ENCODE measurements at regions not wholly inside any gene's neighbourhood (a gene's known extent, or its start where the extent isn't known, plus 50 kb on each side); places are given as distances from the start of the nearest gene placed in this dataset.

DNA sequence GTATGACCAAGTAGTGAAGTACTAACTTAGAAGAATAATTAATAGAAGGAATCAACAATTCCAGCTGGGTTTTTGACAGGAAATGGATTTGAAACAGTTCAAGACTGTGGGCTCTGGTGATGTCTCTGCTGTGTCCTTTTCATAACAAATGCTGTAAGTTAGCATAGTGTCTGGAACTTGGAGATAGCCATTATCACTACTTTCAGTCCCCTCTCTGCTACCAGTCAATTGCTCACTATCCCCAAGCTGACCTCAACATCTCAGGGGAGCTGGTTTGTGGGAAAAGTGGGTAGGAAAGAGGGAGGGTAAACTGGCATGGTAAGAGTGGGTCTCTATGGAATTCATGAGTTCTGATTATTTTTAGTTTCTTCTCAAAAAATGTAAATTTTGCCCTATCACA lies 231.4 kb upstream of the MID1 start:
- H3K4me1 Mint-ChIP-seq, result no peaks in the 10 kb centered on the region
- no peak overlapping the region for H3K4me3 Mint-ChIP-seq
- H3K36me3 Mint-ChIP-seq, result no peaks in the 10 kb centered on the region
- no peak overlapping the region for H3K27ac Mint-ChIP-seq
- peaks cover 0 to 9% (median 2%) of the 10 kb centered on the region in 3 donors for H3K27me3 Mint-ChIP-seq (ENCODE audit: low read depth in 3 of 3)
- H3K9me3 Mint-ChIP-seq, result peaks cover 0 to 6% (median 2%) of the 10 kb centered on the region in 6 donors
- DNase-seq, result no peak

DNA sequence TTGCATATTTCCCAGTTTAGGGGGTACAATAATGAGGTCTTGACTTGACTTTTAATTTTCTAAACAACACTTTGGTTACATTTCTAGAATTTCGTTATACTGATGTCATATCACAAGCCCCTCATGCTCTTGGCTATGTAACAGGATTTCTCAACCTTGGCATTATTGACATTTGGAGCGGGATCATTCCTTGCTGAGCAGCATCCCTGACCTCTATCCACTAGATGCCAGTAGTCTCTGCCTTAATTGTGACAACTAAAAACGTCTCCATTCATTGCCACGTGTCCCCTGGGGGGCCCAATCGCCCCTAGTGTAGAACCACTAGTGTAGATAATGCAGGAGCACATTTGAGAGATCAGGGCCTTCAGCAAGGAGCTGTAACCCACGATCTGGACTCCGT lies 234.2 kb upstream of the MID1 start:
- Mint-ChIP-seq H3K4me3 (no peak overlapping the region), H3K36me3 (no peaks in the 10 kb centered on the region), H3K27me3 (ENCODE audit: low read depth in 3 of 3) (peaks cover 0 to 6% (median 4%) of the 10 kb centered on the region in 3 donors), H3K4me1 (no peaks in the 10 kb centered on the region), H3K27ac (no peak overlapping the region), H3K9me3 (peaks cover 0 to 8% (median 2%) of the 10 kb centered on the region in 6 donors)
- no peak for DNase-seq

DNA sequence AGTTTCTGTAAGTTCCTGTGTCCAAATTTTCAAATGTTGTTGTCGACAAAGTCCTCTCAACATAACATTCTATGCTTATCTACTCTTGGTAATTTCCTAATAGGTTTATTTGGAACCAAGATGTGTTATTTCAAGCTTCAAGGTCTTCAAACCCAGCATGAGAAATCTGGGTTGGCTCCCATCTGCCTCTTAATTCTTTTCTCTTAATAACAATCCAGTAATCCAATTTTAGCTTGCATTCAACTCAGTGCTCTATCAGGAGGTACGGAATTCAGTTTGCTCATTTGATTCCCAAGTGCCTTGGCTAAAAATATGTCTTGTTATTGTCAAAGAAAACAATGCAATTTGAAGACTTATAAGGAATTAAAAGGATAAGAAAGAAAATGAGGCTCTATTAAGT lies 235.5 kb upstream of the MID1 start:
- Mint-ChIP-seq H3K9me3 (peaks cover 0 to 6% (median 2%) of the 10 kb centered on the region in 6 donors), H3K27me3 (ENCODE audit: low read depth in 3 of 3) (peaks cover 0 to 4% (median 0%) of the 10 kb centered on the region in 3 donors), H3K36me3 (no peaks in the 10 kb centered on the region), H3K4me1 (no peaks in the 10 kb centered on the region), H3K4me3 (no peak overlapping the region), H3K27ac (no peak overlapping the region)
- no peak for DNase-seq

DNA sequence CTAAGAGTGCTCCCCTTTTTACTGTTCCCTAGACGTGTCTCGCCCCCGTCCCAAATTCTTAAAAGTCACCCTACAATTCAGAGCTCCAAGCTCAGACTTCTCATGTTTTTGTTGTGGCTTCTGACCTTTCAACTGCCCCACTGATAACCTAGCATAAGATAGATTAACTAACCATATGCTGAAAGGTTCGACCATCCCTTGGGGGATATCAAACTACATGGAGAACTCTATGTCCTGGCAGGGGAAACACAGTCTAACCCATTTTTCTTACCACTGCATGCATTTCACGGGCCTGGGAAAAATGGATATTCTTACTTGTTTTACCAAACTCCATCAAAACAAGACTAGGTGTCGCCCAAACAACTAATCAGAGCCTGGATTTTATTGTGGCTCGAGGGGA lies 236.4 kb upstream of the MID1 start:
- no peak for DNase-seq
- Mint-ChIP-seq H3K4me1 (no peaks in the 10 kb centered on the region), H3K27ac (no peak overlapping the region), H3K36me3 (no peaks in the 10 kb centered on the region), H3K27me3 (ENCODE audit: low read depth in 3 of 3) (peaks cover 0 to 4% (median 0%) of the 10 kb centered on the region in 3 donors), H3K4me3 (no peak overlapping the region), H3K9me3 (peaks cover 0 to 6% (median 1%) of the 10 kb centered on the region in 6 donors)

DNA sequence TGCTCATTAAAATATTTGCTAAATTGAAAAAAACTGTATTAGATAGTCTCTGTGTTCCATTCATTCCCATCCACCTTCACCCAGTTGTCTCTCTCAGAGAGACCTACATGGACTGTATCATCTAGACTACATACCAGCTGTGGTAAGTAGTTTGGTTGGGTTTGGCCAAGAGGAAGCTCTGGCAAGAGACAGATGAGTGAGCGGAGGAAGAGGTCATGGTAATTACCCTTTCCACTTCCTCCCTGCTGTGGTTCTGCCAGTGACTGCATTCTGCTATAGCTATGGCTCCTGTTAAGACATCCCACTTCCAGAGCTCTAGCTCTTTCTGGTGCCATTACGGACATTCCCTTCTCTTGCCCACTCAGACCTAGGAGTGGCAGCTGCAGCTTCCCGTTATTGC lies 239.0 kb upstream of the MID1 start:
- Mint-ChIP-seq H3K9me3 (peaks cover 0 to 6% (median 2%) of the 10 kb centered on the region in 6 donors), H3K27ac (no peak overlapping the region), H3K4me3 (no peak overlapping the region), H3K27me3 (ENCODE audit: low read depth in 3 of 3) (peaks cover 0 to 4% (median 0%) of the 10 kb centered on the region in 3 donors), H3K36me3 (no peaks in the 10 kb centered on the region), H3K4me1 (no peaks in the 10 kb centered on the region)
- no peak for DNase-seq

DNA sequence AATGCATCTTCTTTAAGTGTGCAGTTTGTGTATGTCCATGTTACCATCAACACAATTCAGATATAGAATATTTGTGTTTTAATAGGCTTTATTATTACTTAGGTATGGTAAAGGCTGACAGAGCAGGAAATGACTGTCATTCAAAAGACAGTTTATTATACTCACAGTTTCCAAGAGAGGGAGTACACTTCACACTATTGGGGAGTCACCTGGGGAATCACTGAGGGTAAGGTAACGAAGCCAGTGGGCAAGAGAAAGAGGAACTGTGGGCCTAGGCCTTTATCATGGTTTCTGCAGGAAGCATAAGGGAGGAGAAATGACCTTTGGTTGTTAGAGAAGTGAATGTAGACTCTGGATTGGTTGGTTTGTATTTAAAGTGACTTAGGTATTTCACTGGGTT lies 235.1 kb upstream of the HCCS start:
- DNase-seq, result no peak
- Mint-ChIP-seq H3K27me3 (ENCODE audit: low read depth in 3 of 3) (peaks cover 0 to 3% (median 0%) of the 10 kb centered on the region in 3 donors), H3K4me3 (no peak overlapping the region), H3K4me1 (no peaks in the 10 kb centered on the region), H3K27ac (no peak overlapping the region), H3K9me3 (peaks cover 4 to 16% (median 8%) of the 10 kb centered on the region in 6 donors), H3K36me3 (no peaks in the 10 kb centered on the region)

DNA sequence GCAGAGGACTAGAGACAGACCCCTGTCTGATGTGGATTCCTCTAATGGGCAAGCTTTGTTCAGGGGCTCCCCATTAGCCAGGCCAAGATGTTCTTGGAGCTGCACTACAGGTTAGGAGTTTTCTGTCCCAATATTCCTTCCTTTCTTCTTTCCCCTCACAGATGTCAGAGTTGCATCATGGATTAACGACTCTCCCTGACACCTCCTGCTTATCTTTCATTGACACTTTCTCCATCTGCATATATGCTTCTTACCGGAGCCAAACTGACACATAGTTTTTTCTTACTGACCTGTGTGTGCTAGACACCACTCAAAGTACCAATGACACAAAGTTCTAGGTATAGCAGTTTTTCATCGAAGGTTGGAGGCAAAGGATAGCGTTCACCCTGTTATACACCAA lies 228.6 kb upstream of the HCCS start:
- Mint-ChIP-seq H3K4me1 (no peaks in the 10 kb centered on the region), H3K27ac (no peak overlapping the region), H3K36me3 (peaks cover 0 to 3% (median 0%) of the 10 kb centered on the region in 3 donors), H3K9me3 (peaks cover 2 to 20% (median 5%) of the 10 kb centered on the region in 6 donors), H3K27me3 (ENCODE audit: low read depth in 3 of 3) (peaks cover 0 to 8% (median 3%) of the 10 kb centered on the region in 3 donors), H3K4me3 (no peak overlapping the region)
- no peak for DNase-seq

DNA sequence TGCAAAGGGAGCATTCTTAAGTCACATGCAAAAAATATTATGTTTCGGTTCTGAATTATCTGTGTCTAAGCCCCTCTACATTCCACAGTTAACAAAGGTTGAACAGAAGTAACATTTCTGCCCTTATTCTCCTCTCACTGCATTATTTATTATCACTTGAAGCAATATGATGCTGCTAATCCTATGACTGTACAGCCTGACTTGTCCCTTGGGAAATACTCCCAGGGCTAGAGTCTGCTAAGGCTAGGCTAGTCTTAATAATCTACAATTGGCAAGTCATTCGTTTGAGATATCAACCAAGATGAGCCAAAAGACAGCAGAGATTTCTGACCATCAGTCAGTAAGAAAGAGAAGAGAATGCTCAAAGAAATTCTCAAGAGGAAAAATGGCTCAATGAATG lies 226.9 kb upstream of the HCCS start:
- peaks cover 0 to 20% (median 5%) of the 10 kb centered on the region in 6 donors for H3K9me3 Mint-ChIP-seq
- no peak overlapping the region for H3K4me3 Mint-ChIP-seq
- H3K27me3 Mint-ChIP-seq (ENCODE audit: low read depth in 3 of 3), result peaks cover 0 to 9% (median 3%) of the 10 kb centered on the region in 3 donors
- no peak for DNase-seq
- no peaks in the 10 kb centered on the region for H3K4me1 Mint-ChIP-seq
- no peak overlapping the region for H3K27ac Mint-ChIP-seq
- H3K36me3 Mint-ChIP-seq, result peaks cover 0 to 3% (median 0%) of the 10 kb centered on the region in 3 donors

DNA sequence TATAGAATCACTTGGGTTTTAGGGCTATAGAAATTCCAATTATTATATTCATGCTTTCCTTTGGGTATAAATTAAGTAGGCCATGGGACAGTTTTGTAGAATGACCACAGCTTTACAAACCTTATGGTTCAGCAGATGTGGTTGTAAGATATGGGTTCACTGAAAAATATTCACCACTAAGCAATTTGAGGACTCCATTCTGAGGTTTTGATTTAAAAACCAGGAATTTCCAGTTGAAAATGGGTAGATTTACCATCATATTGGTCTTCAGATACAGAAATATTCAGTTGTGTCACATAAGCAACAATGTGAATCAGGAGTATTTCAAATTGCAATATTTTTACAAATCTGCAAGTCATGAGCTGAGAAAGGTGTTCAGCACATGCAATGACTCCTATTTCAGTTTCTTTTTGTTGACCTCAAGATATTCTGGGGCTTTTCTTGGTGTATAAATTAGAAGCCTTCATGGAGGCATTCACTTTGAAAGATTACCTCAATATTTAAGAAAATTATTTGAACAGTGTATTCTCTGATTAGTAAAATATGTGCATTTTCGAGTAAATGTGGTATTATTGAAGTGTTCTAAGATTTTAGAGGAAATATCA lies 218.4 kb upstream of the HCCS start:
- Mint-ChIP-seq H3K36me3 (no peaks in the 10 kb centered on the region), H3K4me1 (no peaks in the 10 kb centered on the region)

DNA sequence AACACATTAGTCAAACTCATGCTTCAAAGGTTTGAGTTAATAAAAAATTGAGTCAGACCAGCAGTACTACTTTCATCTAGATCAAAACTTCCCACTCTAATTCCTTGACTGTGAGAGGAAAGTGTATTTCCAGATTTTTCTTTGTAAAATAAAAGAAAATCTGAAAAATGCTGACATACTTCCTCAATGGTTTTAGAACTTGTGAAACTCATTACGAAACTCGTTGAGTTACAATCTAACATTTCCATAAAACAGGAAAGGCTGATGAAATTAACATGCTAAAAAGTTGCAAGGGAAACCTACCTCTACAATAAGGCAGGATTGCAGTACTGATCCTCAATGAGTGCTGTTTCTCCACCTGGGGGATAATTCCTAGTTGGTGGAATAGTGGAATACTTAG lies 217.8 kb upstream of the HCCS start:
- no peak overlapping the region for H3K27ac Mint-ChIP-seq
- peaks cover 0 to 10% (median 2%) of the 10 kb centered on the region in 6 donors for H3K9me3 Mint-ChIP-seq
- no peaks in the 10 kb centered on the region for H3K36me3 Mint-ChIP-seq
- H3K27me3 Mint-ChIP-seq (ENCODE audit: low read depth in 3 of 3), result peaks cover 0 to 2% (median 0%) of the 10 kb centered on the region in 3 donors
- no peak overlapping the region for H3K4me3 Mint-ChIP-seq
- DNase-seq, result no peak
- no peaks in the 10 kb centered on the region for H3K4me1 Mint-ChIP-seq

More for the DNA sequence above, 218.4 kb upstream of the HCCS start:
- Mint-ChIP-seq H3K27me3 (ENCODE audit: low read depth in 3 of 3) (peaks cover 0 to 2% (median 0%) of the 10 kb centered on the region in 3 donors), H3K9me3 (peaks cover 0 to 8% (median 2%) of the 10 kb centered on the region in 6 donors), H3K27ac (no peak overlapping the region), H3K4me3 (no peak overlapping the region)
- DNase-seq, result no peak

DNA sequence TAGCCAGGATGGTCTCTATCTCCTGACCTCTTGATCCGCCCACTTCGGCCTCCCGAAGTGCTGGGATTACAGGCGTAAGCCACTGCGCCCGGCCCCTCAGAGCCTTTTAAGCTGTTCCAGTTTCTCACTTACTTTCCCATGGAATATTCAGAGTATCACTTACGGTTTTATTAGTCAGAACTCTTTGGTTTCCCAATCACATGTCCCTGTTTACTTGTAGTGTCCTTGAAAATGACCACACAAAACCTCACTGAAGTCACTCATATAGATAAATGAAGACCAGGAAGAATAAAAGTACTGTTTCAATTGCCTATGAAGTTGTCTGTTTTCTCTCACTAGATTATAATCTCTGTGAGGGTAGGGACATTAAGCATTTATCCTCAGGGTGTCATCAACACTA lies 217.2 kb upstream of the HCCS start:
- Mint-ChIP-seq H3K27ac (no peak overlapping the region), H3K4me3 (no peak overlapping the region), H3K4me1 (no peaks in the 10 kb centered on the region), H3K27me3 (ENCODE audit: low read depth in 3 of 3) (peaks cover 0 to 4% (median under 1%) of the 10 kb centered on the region in 3 donors), H3K9me3 (peaks cover 0 to 15% (median 2%) of the 10 kb centered on the region in 6 donors), H3K36me3 (no peaks in the 10 kb centered on the region)
- DNase-seq, result no peak

DNA sequence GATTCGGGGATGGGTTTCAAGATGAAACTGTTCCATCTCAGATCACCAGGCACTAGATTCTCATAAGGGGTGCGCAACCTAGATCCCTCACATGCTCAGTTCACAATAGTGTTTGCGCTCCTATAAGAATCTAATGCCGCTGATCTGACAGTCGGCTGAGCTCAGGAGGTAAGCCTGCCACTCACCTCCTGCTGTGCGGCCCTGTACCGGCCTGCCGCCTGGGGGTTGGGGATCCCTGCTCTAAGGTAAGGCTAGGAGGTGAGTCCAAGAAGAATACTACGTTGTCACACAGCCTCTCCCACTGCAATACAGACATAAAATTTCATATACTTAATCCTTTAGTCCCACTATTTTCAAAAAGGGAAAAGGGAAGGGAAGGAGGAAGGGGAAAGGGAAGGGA lies 213.4 kb upstream of the HCCS start:
- H3K4me1 Mint-ChIP-seq, result no peaks in the 10 kb centered on the region

DNA sequence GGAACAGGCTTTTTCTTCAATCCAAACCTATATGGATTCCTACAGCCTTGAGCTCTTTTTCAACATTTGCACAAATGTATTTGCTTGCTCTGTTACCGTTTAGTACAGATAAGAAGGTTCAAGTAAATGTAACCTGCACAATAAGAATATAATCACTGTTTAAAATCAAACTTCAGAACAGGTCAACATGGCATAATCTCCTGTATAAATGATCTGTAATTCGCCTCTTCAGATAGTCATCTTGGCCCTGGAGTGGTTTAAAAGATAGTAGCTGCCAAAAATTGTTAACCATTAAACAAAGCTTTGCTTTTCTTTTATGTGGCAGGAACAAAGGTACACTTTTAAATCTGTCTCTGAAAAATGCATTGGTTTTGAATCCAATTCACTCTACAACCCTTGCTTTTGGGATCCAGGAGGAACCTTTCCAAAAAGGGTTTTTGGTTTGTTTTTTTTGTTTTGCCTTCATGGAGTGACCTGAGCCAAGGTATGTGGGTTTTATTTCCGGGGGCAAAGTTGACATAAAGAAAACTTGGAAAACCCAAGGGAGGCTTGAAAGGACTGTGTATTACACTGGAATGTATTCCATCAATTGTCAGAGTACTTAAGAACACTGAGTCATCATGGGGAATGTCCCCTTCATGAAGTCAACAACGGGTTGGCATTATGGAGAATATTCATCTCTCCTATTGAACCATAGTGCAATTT lies 210.4 kb upstream of the HCCS start:
- no peak for DNase-seq
- Mint-ChIP-seq H3K9me3 (peaks cover 3 to 22% (median 6%) of the 10 kb centered on the region in 6 donors), H3K4me3 (no peak overlapping the region), H3K27me3 (ENCODE audit: low read depth in 3 of 3) (peaks cover 0 to 5% (median 2%) of the 10 kb centered on the region in 3 donors), H3K4me1 (no peaks in the 10 kb centered on the region), H3K36me3 (no peaks in the 10 kb centered on the region), H3K27ac (no peak overlapping the region)

More for the DNA sequence above, 213.4 kb upstream of the HCCS start:
- Mint-ChIP-seq H3K36me3 (no peaks in the 10 kb centered on the region), H3K27me3 (ENCODE audit: low read depth in 3 of 3) (peaks cover 0 to 3% (median 2%) of the 10 kb centered on the region in 3 donors), H3K9me3 (peaks cover 0 to 15% (median 2%) of the 10 kb centered on the region in 6 donors), H3K27ac (no peak overlapping the region), H3K4me3 (no peak overlapping the region)
- DNase-seq, result no peak

DNA sequence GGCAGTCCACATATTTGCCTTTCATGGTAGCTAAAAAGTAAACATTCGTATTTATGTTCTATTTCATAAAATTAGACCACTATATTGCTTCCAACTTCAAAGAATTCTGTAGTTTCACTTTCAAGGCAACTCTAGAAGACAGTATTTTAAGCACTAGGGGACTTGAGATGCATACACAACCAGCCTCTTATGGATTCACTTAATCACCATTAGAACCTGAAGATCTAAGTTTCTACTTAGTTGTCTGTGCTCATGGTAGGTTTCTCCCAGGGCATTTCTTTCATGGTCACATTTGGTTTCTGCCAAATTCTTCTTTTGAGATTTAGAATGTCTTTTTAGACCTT lies 209.9 kb upstream of the HCCS start:
- Mint-ChIP-seq H3K27me3 (ENCODE audit: low read depth in 3 of 3) (peaks cover 0 to 5% (median 2%) of the 10 kb centered on the region in 3 donors), H3K4me3 (no peak overlapping the region)

More for the DNA sequence above, 209.9 kb upstream of the HCCS start:
- H3K27ac Mint-ChIP-seq, result no peak overlapping the region
- no peak for DNase-seq
- peaks cover 3 to 22% (median 6%) of the 10 kb centered on the region in 6 donors for H3K9me3 Mint-ChIP-seq
- H3K4me1 Mint-ChIP-seq, result no peaks in the 10 kb centered on the region
- no peaks in the 10 kb centered on the region for H3K36me3 Mint-ChIP-seq
